ENCODE measurements at regions not wholly inside any gene's neighbourhood (a gene's known extent, or its start where the extent isn't known, plus 50 kb on each side); places are given as distances from the start of the nearest gene placed in this dataset.
A peak's percentile ranks its signal among the peaks of the same experiment; 100 is the strongest.

GRCh38 chr14:34335968-34336367 lies 126.1 kb downstream of the SPTSSA start:
- DNase-seq (ENCODE audit: extremely low read depth, low read depth): no peak
- no peak for TF ChIP-seq CTCF (IDR thresholded peaks at IDR 0.05; ENCODE audit: low read depth, low read length)

DNA sequence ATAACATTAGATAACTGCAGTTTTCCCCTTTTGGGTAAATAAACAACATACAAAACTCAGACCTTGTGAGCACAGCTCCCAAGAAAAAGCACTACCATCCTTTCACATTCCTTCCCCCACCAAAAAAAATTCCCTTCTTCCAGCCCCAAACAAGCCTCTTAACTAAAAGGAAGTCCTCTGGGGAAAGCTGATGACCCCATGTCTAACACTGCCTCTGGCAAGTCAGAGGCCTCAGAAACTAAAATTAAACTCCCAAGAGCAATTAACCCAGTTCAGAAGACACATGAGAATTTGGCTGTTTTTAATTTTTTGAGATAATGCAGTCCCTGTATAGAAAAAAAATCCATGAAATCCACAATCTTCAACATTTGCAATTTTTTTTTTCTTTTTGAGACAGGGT lies 127.7 kb downstream of the SPTSSA start:
- DNase-seq (ENCODE audit: extremely low read depth, low read depth): no peak
- TF ChIP-seq CTCF (IDR thresholded peaks at IDR 0.05; ENCODE audit: low read depth, low read length): no peak

- TF ChIP-seq CTCF (IDR thresholded peaks at IDR 0.05; ENCODE audit: low read depth, low read length): peak; percentile 68
- DNase-seq (ENCODE audit: extremely low read depth, low read depth): no peak
Measured at GRCh38 chr14:34331728-34332623, 130.1 kb downstream of the SPTSSA start.

- no peak for TF ChIP-seq CTCF (IDR thresholded peaks at IDR 0.05; ENCODE audit: low read depth, low read length)
- no peak for DNase-seq (ENCODE audit: extremely low read depth, low read depth)
Measured at GRCh38 chr14:34330846-34331245, 131.2 kb downstream of the SPTSSA start.

- no peak for TF ChIP-seq CTCF (IDR thresholded peaks at IDR 0.05; ENCODE audit: low read depth, low read length)
- no peak for DNase-seq (ENCODE audit: extremely low read depth, low read depth)
Measured at GRCh38 chr14:34329301-34329700, 132.7 kb downstream of the SPTSSA start.

- no peak for DNase-seq (ENCODE audit: extremely low read depth, low read depth)
- no peak for TF ChIP-seq CTCF (IDR thresholded peaks at IDR 0.05; ENCODE audit: low read depth, low read length)
Measured at GRCh38 chr14:34328178-34328577, 133.9 kb downstream of the SPTSSA start.

GRCh38 chr14:34325493-34325892 lies 136.5 kb downstream of the SPTSSA start:
- DNase-seq (ENCODE audit: extremely low read depth, low read depth): no peak
- no peak for TF ChIP-seq CTCF (IDR thresholded peaks at IDR 0.05; ENCODE audit: low read depth, low read length)
